Mesodermal cell (in vitro differentiated cells): ENCODE measurements at regions not wholly inside any gene's neighbourhood (a gene's known extent, or its start where the extent isn't known, plus 50 kb on each side); places are given as distances from the start of the nearest gene placed in this dataset.

Experiments used
- H3K27ac ChIP-seq: 2 replicates; pipeline ENCODE4 v1.7.0; 2013; ENCODE audit warnings: mild to moderate bottlenecking, low read depth, low read length, moderate library complexity; ENCODE audit not compliant: severe bottlenecking
- H3K36me3 ChIP-seq: 2 replicates; pipeline ENCODE4 v1.7.1; 2013; ENCODE audit warnings: mild to moderate bottlenecking, low read length, moderate library complexity; ENCODE audit not compliant: control insufficient read depth, insufficient read depth
- H3K4me1 ChIP-seq: one replicate; pipeline ENCODE4 v1.7.1; 2013; ENCODE audit warnings: mild to moderate bottlenecking, low read length; ENCODE audit not compliant: insufficient read depth, control insufficient read depth, poor library complexity, severe bottlenecking
- H3K4me3 ChIP-seq: 2 replicates; pipeline ENCODE4 v1.7.0; 2013; ENCODE audit warnings: low read length, control low read depth, mild to moderate bottlenecking; ENCODE audit not compliant: insufficient read depth, poor library complexity, severe bottlenecking; ENCODE audit errors: extremely low read depth
- H3K9me3 ChIP-seq: 2 replicates; pipeline ENCODE4 v1.7.1; 2013; ENCODE audit warnings: mild to moderate bottlenecking, low read length, moderate library complexity; ENCODE audit not compliant: control insufficient read depth
- WGBS, 2 experiments: methylation state at CpG; one replicate each; pipeline ENCODE4 v1.1.5; 2013; ENCODE audit warnings: missing lambda C conversion rate in 2 of 2; ENCODE audit not compliant: insufficient coverage in 2 of 2; 5-methylcytosine and 5-hydroxymethylcytosine counted together

GRCh38 chr1:199678771-199679170, 348.7 kb upstream of the NR5A2 start:
- H3K36me3 ChIP-seq = no peaks in the 10 kb centered on the region
- WGBS, 2 experiments = no CpG with 5 or more reads among the region's 1 CpG

GRCh38 chr1:199682081-199682480, 345.4 kb upstream of the NR5A2 start:
- Histone ChIP-seq H3K36me3 (no peaks in the 10 kb centered on the region), H3K27ac (no peak overlapping the region), H3K9me3 (no peaks in the 10 kb centered on the region), H3K4me1 (peaks cover 16% of the 10 kb centered on the region), H3K4me3 (no peak overlapping the region)

More at GRCh38 chr1:199678771-199679170, 348.7 kb upstream of the NR5A2 start:
- Histone ChIP-seq H3K4me3 (no peak overlapping the region), H3K4me1 (no peaks in the 10 kb centered on the region), H3K9me3 (no peaks in the 10 kb centered on the region), H3K27ac (no peak overlapping the region)

- no peaks in the 10 kb centered on the region for H3K36me3 ChIP-seq
- no peaks in the 10 kb centered on the region for H3K9me3 ChIP-seq
- 75 to 100% methylated on average over 1 of the region's 1 CpG for WGBS, 2 experiments
- H3K27ac ChIP-seq = no peak overlapping the region
- H3K4me1 ChIP-seq = peaks cover 19% of the 10 kb centered on the region
- H3K4me3 ChIP-seq = no peak overlapping the region
These were observed 342.7 kb upstream of the NR5A2 start for GRCh38 chr1:199684686-199685273.

DNA sequence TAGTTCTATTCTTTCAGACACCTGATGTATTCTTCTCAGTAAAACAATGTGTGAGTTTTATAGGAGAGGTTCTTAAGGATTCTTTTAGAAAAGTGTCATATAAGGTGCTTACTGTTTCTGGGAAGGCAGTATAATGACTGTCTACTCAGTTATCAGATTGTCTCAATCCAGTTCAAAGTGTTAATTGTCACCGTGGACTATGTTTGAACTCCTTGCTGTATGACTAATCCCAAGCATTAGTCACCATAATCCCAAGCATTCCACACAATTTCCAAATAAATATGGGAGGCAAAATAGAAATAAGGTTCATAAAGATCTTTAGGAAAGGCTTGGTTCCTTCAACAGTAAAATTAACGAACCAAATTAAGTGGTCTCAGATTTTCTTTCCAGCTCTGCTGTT, 342.1 kb upstream of the NR5A2 start:
- Histone ChIP-seq H3K36me3 (no peaks in the 10 kb centered on the region), H3K27ac (no peak overlapping the region), H3K4me1 (peaks cover 19% of the 10 kb centered on the region), H3K9me3 (no peaks in the 10 kb centered on the region), H3K4me3 (no peak overlapping the region)
- WGBS, 2 experiments = 67 to 100% methylated on average over 1 to 2 of the region's 2 CpGs

DNA sequence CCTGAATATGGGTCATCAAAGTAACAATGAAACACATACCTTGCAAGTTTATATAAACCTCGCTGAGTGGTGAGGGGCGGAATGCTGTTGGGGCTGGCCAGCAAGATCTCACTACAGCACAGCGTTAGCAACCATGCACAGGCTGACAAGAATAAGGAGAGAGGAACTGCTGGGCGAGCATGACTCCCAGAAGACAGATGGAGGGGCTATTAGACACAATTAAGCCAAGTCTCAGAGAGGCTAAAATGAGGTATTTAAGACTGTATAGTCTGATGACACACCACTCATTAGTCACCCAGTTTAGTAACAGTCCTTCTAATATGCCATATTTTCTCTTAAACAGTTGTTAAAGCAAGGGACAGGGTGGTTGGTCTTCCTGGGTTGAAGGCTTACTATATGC, 340.2 kb upstream of the NR5A2 start:
- Histone ChIP-seq H3K9me3 (no peaks in the 10 kb centered on the region), H3K4me1 (peaks cover 23% of the 10 kb centered on the region), H3K4me3 (no peak overlapping the region), H3K36me3 (no peaks in the 10 kb centered on the region), H3K27ac (no peak overlapping the region)
- 74% methylated on average over 2 of the region's 4 CpGs; no CpG with 5 or more reads in 1 of the 2 experiments for WGBS, 2 experiments

DNA sequence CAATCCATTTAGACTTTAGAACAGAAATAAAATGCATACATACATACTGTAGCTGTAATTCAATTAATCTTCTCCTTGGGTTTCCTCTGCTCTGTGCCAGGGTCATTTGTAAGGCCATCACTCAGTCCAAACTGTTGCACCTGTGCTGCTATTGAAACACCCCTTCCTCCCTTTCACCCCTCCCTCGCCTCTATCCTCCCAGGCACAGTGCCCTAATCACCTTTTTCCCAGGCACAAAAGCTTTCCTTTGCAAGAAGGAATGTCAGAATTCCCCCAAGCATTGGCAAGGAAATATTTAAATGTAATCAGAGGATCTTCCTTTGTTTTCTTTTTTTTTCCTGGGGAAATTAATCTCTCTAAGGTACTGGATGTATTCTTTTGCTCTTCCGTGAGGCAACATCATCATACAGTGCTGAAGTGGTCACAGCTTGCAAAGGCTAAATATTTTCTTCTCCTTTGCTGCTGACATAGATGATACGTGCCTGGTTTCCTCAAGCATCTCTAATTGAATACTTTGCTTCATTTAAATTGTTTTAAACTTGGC, 339.3 kb upstream of the NR5A2 start:
- H3K4me3 ChIP-seq = no peak overlapping the region
- H3K9me3 ChIP-seq = no peaks in the 10 kb centered on the region
- H3K4me1 ChIP-seq = peaks cover 23% of the 10 kb centered on the region
- no peaks in the 10 kb centered on the region for H3K36me3 ChIP-seq
- WGBS, 2 experiments = 67 to 83% methylated on average over 1 of the region's 3 CpGs
- H3K27ac ChIP-seq = no peak overlapping the region

- Histone ChIP-seq H3K36me3 (no peaks in the 10 kb centered on the region), H3K4me1 (peaks cover 23% of the 10 kb centered on the region), H3K9me3 (no peaks in the 10 kb centered on the region), H3K27ac (no peak overlapping the region), H3K4me3 (no peak overlapping the region)
These were observed 338.7 kb upstream of the NR5A2 start for GRCh38 chr1:199688774-199689173.

DNA sequence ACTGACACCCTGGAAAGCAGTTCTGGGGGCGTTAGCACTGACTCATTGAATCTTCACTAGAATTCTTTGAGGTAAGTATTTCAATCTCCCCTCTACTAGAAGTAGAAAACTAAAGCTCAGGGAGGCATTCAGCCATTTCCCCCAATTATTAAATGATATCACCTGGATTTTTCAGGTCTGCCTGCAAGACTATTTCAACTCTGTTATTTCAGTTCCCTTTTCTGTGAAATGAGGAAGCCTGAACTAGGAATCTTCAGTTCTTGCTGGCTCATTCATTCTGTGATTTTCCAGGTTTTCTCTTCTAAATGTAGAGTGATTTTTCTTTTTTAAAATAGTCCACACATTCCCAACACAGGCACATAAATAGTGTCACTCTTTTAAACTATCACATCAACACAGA, 337.0 kb upstream of the NR5A2 start:
- Histone ChIP-seq H3K27ac (no peak overlapping the region), H3K36me3 (no peaks in the 10 kb centered on the region), H3K4me3 (no peak overlapping the region), H3K9me3 (no peaks in the 10 kb centered on the region), H3K4me1 (peaks cover 16% of the 10 kb centered on the region)
- 83% methylated on average over 1 of the region's 1 CpG; no CpG with 5 or more reads in 1 of the 2 experiments for WGBS, 2 experiments

- Histone ChIP-seq H3K36me3 (no peaks in the 10 kb centered on the region), H3K27ac (no peak overlapping the region), H3K4me1 (peaks cover 8% of the 10 kb centered on the region), H3K4me3 (no peak overlapping the region), H3K9me3 (no peaks in the 10 kb centered on the region)
- WGBS, 2 experiments = 72 to 76% methylated on average over 3 of the region's 3 CpGs
These were observed 336.0 kb upstream of the NR5A2 start for GRCh38 chr1:199691540-199691939.

GRCh38 chr1:199693724-199694123, 333.8 kb upstream of the NR5A2 start:
- peaks cover 3% of the 10 kb centered on the region for H3K4me1 ChIP-seq
- WGBS, 2 experiments = 86 to 96% methylated on average over 1 to 2 of the region's 2 CpGs
- no peak overlapping the region for H3K27ac ChIP-seq
- H3K36me3 ChIP-seq = no peaks in the 10 kb centered on the region
- no peak overlapping the region for H3K4me3 ChIP-seq
- no peaks in the 10 kb centered on the region for H3K9me3 ChIP-seq

GRCh38 chr1:199696225-199696624, 331.3 kb upstream of the NR5A2 start:
- Histone ChIP-seq H3K4me3 (no peak overlapping the region), H3K27ac (no peak overlapping the region), H3K36me3 (no peaks in the 10 kb centered on the region), H3K9me3 (no peaks in the 10 kb centered on the region), H3K4me1 (peaks cover 1% of the 10 kb centered on the region)
- WGBS, 2 experiments = no CpG with 5 or more reads among the region's 2 CpGs
